ENCODE measurements at regions not wholly inside any gene's neighbourhood (a gene's known extent, or its start where the extent isn't known, plus 50 kb on each side); places are given as distances from the start of the nearest gene placed in this dataset.

- TF ChIP-seq CTCF (IDR thresholded peaks at IDR 0.05) (no peak), POLR2AphosphoS5 (IDR thresholded peaks at IDR 0.05) (no peak), POLR2A (IDR thresholded peaks at IDR 0.05) (no peak), EP300 (IDR thresholded peaks at IDR 0.05) (no peak)
Measured at GRCh38 chr2:198775737-198776136, 682.0 kb downstream of the SATB2 start.

All from sigmoid colon (tissue), 4 donors.